ENCODE measurements at regions not wholly inside any gene's neighbourhood (a gene's known extent, or its start where the extent isn't known, plus 50 kb on each side); places are given as distances from the start of the nearest gene placed in this dataset.

DNA sequence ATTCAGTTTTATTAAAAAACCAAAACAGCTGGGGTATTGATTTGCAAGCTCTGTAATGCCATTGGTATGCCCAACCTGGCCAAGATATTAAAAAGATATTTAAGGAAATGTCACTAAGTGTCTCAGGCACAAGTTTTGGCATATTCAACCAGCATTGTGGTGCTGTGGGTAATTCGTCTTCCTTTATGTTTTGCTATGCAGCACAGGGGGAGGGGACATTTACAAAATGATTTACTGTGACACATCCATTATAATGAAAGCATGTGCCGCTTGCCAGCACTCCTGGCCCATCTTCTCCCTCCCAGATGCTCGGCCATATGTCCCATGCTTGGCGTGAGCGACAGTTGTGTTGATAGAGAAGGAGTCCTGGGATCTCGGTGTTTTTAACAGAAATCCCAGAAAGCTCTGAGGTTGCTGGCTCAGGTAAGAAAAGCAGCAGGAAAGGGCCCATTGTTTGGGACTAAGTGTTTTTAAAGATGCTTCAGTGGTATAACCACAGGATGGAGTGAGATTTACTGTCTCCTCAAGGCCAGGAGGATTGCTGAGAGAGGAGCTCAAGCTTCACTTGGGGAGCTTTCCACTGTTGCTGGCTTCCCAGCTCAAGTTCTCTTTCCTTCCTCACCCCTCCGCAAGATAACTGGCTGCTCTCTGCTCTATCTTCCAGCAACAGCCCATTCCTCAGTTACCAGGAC, 158.2 kb upstream of the TSC22D2 start:
- TF ChIP-seq CTCF (IDR thresholded peaks at IDR 0.05) (no peak), POLR2A (IDR thresholded peaks at IDR 0.05) (no peak)
